GM12875 (cell line): ENCODE measurements at regions not wholly inside any gene's neighbourhood (a gene's known extent, or its start where the extent isn't known, plus 50 kb on each side); places are given as distances from the start of the nearest gene placed in this dataset.

Experiments
- H3K4me3 ChIP-seq: one replicate; pipeline ENCODE4 v1.5.1; 2011; ENCODE audit warnings: low read depth, low read length, control low read depth
- TF ChIP-seq, protein P1 (sequence below): IDR thresholded peaks from 2 replicates; pipeline ENCODE4 v1.5.1; 2011; ENCODE audit warnings: low read depth, mild to moderate bottlenecking, control low read depth, inconsistent platforms, low read length, moderate library complexity, borderline replicate concordance; ENCODE audit not compliant: insufficient read depth

DNA sequence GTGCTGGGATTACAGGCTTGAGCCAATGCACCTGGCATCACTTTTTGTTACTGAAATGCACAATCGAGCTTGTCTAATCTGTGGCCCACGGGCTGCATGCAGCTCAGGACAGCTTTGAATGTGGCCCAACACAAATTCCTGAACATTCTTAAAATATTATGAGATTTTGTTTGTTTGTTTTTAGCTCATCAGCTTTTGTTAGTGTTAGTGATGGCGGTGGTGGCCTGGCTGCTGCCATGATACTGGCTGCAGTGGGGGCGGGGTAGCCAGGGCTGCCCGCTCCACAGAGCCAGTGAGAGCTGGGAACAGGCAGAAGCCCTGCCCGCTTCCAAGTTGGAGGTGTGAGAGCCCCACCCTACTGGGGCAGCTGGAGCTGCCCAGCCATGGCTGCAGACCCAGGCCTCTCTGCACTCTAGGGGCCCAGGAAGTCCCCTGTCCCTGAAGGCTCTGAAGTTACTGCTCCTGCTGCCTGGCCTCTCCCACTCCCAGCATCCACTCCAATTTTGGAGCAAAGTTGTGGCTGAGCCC is 76.6 kb upstream of the SHB start:
- TF ChIP-seq, protein P1, sequence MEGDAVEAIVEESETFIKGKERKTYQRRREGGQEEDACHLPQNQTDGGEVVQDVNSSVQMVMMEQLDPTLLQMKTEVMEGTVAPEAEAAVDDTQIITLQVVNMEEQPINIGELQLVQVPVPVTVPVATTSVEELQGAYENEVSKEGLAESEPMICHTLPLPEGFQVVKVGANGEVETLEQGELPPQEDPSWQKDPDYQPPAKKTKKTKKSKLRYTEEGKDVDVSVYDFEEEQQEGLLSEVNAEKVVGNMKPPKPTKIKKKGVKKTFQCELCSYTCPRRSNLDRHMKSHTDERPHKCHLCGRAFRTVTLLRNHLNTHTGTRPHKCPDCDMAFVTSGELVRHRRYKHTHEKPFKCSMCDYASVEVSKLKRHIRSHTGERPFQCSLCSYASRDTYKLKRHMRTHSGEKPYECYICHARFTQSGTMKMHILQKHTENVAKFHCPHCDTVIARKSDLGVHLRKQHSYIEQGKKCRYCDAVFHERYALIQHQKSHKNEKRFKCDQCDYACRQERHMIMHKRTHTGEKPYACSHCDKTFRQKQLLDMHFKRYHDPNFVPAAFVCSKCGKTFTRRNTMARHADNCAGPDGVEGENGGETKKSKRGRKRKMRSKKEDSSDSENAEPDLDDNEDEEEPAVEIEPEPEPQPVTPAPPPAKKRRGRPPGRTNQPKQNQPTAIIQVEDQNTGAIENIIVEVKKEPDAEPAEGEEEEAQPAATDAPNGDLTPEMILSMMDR, result no peak
- no peak overlapping the region for H3K4me3 ChIP-seq

DNA sequence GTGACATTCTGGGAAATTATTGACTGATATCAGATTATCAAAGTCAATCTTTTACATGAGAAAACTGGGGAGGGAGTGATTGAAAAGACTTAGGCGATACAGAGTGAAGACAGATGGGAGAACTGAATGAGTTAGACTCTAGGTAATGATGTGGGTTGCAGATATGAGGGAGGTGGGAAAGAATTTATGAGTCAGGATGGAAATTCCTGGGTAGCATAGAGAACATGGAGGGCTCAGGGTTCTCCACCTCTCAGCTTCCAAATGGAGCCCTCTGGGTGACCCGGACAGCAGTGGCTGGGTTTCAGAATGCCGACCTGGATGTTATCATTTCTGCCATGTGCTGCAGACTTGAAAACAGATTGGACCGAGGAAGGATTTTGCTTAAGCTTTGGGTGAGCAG is 75.4 kb upstream of the SHB start:
- no peak overlapping the region for H3K4me3 ChIP-seq
- TF ChIP-seq, protein P1, result no peak

DNA sequence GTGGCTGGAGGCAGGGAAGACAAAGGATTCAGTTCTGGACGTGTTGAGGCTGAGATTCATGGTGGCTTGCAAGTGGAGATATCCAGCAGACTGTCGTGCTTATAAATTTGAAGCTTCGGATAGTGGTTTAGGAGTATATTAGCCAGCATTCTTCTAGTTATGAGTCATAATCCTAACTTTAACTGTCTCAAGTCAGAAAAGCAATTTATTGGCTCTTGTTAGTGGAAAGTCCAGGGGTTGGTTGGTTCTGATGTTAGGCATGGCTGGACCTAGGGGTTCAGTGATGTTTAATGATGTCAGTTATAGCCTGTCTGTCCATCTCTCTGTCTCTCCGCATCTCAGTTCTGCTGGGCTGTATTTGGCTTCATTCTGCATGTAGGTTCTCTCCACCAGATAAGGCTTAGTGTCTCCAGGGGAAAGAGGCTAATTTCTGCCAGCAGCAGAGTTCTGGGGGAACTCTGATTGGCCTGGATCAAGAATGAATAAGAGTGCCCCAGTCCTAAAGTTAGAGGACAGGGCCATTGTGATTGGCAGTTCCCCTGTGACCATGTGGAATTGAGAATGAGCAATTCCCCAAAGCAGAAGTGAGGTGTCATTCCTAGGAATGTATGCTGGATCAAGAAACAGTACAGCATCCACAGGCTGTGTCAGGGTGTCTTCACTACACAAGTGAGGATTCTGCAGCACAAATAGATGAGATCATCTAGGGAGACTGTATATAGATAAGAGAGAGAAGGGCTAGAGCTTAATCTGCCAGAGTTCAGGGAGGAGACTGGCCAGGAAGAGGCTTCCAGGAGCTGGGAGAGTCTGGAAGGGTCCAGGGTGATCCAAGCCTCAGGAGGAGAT is 72.9 kb upstream of the SHB start:
- TF ChIP-seq, protein P1, result no peak
- no peak overlapping the region for H3K4me3 ChIP-seq

DNA sequence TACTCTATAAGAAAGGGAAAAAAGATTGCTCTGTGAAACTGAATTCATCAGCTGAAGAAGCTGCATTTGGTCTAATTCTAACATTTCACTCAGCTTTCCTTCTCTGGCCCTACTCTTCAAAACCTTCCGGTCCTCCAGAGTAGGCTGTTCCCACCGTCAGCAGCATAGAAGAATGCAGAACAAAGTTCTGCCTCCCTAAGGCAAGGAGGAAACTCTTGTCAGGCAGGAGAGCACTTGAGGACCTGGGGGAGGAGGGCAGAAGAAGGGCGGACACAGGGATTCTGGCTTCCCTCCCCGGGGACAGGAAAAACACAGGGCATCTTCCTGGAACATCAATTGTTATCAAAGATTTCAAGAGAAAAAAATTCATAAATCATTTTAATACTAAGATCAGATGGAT is 69.2 kb upstream of the SHB start:
- H3K4me3 ChIP-seq, result no peak overlapping the region
- TF ChIP-seq, protein P1, result no peak

DNA sequence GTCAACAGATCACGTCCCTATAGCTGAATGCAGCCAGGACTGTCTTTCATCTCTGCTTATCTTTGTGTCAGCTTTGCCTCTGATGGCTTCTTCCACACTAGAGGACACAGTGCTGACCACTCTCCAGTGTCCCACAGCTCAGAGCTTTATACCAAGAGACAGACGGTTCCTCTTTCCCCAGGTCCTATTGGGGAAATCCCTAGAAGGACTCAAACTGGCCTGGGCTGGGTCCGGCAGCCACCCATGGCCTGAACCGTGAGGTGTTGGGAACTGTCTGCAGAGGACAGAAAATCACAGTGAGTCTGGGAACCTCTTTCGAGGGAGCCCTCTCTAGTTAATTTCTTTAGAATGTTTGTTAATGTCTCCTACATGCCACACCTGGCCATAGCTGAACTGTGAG is 68.3 kb upstream of the SHB start:
- TF ChIP-seq, protein P1, result no peak
- no peak overlapping the region for H3K4me3 ChIP-seq

DNA sequence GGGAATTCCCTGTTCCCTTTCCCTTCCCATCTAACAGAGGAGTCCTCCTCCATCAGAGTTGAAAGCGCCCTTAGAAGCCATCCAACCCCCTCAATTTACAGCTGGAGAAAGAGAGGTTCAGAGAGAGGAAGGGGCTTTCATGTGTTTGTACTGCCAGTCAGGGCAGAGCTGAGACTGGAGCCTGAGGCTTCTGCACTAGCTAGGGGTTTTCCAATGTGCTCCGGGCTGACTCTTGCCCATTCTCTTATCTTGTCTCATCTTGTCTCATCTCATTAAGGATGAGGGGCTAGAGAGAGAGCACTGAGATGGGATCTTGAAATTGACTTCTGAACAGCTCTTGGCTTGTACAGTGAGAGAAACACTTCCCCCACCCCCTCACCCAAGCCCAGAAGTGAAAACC is 67.4 kb upstream of the SHB start:
- TF ChIP-seq, protein P1, result no peak
- H3K4me3 ChIP-seq, result no peak overlapping the region
